ENCODE measurements at regions not wholly inside any gene's neighbourhood (a gene's known extent, or its start where the extent isn't known, plus 50 kb on each side); places are given as distances from the start of the nearest gene placed in this dataset.

DNA sequence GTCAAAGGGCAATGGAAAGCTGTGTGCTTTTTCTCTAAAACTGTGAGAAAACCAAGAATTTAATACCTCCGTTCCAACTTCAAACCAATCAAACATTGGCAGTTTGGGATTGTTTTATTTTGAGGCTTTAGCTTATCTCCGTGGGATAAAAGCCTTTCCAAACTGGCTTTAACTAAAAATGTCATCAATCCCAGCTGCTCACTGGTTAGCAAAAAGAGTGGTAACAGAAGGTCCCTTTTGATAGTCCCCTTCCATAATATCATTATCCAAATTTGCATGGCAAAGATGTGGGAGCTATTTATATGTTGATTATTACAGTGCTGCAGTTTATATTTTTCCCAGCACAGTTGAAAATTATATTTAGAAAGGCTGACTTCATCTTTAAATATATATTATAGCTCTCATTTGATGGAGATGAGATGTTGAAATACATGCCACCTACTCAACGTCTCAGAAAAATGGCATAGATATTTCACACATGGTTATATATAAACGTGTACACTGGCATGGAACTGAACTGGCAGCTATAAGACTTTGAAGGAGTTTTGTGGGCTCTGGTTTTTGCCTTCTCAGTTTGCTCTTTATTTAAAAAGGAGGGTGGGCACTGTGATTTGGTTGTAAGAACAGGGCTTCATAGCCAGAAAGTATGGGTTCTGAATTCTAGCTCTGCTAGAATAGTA lies 707.1 kb upstream of the SLIT2 start:
- Histone ChIP-seq H3K79me1 (ENCODE audit: insufficient read depth, low read depth, low read length, poor library complexity, severe bottlenecking) (no peaks in the 10 kb centered on the region), H3K9ac (ENCODE audit: extremely low read depth, insufficient read length, low read length) (no peak overlapping the region), H2BK15ac (ENCODE audit: low read depth, low read length) (no peak overlapping the region), H3K27me3 (ENCODE audit: insufficient read depth, low read length) (no peaks in the 10 kb centered on the region), H3K27ac (ENCODE audit: insufficient read length, low read depth, low read length) (no peak overlapping the region), H2AFZ (ENCODE audit: low read length) (no peak overlapping the region), H2BK20ac (ENCODE audit: low read depth, low read length, poor library complexity, severe bottlenecking) (no peak overlapping the region), H3K23me2 (ENCODE audit: insufficient read length, low read depth, low read length, poor library complexity, severe bottlenecking) (no peaks in the 10 kb centered on the region), H2AK5ac (ENCODE audit: insufficient read length, low read length) (no peak overlapping the region), H3K56ac (ENCODE audit: insufficient read length, low read depth, low read length) (no peak overlapping the region), H3K4me1 (ENCODE audit: insufficient read depth, low read length) (no peaks in the 10 kb centered on the region), H3K23ac (ENCODE audit: insufficient read length, low read depth, low read length) (no peak overlapping the region), H3K14ac (ENCODE audit: insufficient read depth, low read length) (no peak overlapping the region), H4K8ac (replicated peaks; ENCODE audit: insufficient read length, low read depth, low read length) (no peak overlapping the region), H2BK12ac (ENCODE audit: insufficient read length, low read depth, low read length) (no peak overlapping the region), H3K9me3 (ENCODE audit: control insufficient read depth, low read depth, low read length) (no peaks in the 10 kb centered on the region), H3T11ph (ENCODE audit: low read length) (no peak overlapping the region), H3K4me2 (ENCODE audit: insufficient read depth, insufficient read length, low read length) (no peak overlapping the region), H4K20me1 (ENCODE audit: control insufficient read depth, insufficient read depth, insufficient read length) (no peaks in the 10 kb centered on the region), H2BK5ac (ENCODE audit: insufficient read length, low read length) (no peak overlapping the region), H3K18ac (ENCODE audit: insufficient read length, low read depth, low read length) (no peak overlapping the region), H4K5ac (ENCODE audit: insufficient read length, low read depth, low read length) (no peak overlapping the region), H2BK120ac (ENCODE audit: low read depth, low read length, poor library complexity, severe bottlenecking) (no peak overlapping the region), H3K4ac (ENCODE audit: low read depth, low read length) (no peak overlapping the region), H4K91ac (ENCODE audit: insufficient read length, low read depth, low read length) (no peak overlapping the region), H3K79me2 (ENCODE audit: insufficient read depth, low read length) (no peaks in the 10 kb centered on the region)
- no peaks in the 10 kb centered on the region for H3K9me3 Mint-ChIP-seq
- no peaks in the 10 kb centered on the region for H3K27me3 Mint-ChIP-seq (ENCODE audit: low read depth)
- no peak for TF ChIP-seq CTCF (conservative IDR thresholded peaks at IDR 0.05)
- no peaks in the 10 kb centered on the region for H3K4me1 Mint-ChIP-seq
- WGBS (ENCODE audit: extremely low coverage, insufficient read length, low lambda C conversion rate) = no CpG with 5 or more reads among the region's 4 CpGs
- H3K27ac Mint-ChIP-seq = no peak overlapping the region
- no peaks in the 10 kb centered on the region for H3K36me3 Mint-ChIP-seq (ENCODE audit: insufficient read depth in 1 of 3, low read depth in 3 of 3)
- H3K4me3 Mint-ChIP-seq = no peak overlapping the region
- DNase-seq = no peak
